ENCODE measurements at regions not wholly inside any gene's neighbourhood (a gene's known extent, or its start where the extent isn't known, plus 50 kb on each side); places are given as distances from the start of the nearest gene placed in this dataset.

DNA sequence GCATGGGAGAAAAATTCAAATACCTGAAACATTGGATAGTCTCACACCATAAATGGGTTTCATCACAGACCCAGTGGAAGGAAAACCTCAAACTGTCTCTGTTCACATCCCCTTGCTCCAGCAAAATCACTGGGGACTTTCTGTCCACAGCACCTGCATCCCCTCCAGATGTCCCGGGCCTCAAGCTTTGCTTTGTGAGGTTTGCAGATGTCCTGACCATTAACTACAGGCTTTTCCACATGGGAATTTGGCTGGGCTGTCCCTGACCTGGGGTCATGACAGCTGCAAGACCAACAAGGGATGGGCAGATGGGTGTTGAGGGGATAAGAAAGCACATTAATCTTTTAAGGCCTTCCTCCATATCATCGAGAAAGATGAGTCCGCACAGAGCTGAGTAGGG is 427.9 kb downstream of the TXNL1 start:
- no peak for DNase-seq

- no peak for DNase-seq
Observed at GRCh38 chr18:56207989-56208388, 430.4 kb downstream of the TXNL1 start.

- DNase-seq: no peak
Observed at GRCh38 chr18:56204052-56204451, 434.3 kb downstream of the TXNL1 start.

DNA sequence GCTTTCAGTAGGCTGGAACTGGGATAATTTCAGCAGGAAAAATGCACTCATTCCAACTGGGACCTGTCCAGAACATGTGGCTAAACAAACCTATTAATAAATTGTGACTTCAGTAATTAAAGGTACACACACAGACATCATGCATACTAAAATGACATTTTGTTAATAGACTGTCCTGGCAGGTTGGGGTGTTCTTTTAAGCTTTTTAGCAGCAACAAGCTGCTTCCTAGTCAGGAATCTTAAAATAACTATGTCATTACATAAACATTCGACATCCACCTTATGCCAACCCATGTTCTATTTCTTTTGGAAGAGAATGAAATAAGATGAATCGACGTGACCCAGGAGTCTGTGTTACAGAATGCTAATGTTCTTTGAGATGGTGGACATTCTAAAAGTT is 435.7 kb downstream of the TXNL1 start:
- no peak for DNase-seq

DNA sequence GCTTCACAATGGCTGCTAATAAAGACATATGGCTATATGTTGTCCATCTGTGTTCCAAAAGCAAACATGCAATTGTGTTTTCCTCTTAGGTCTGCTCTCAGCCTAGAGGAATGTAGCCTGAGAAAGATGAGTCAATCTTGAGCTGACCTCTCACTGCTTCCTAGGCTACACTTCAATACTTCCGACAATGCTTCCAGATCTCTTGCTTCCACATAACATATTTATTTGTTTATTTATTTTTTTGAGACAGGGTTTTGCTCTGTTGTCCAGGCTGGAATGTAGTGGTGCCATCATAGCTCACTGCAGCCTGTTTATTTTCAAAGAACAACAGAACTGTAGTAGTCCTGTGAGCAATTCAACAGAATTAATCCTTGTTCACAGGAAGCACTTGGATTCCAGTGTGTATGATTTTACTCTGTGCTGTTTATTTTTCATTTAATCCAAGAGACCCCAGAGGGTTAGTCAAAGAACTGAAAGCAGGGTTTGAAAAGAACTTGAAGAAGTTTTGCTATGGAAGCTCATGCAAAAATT is 437.9 kb downstream of the TXNL1 start:
- peak; percentile 79 for DNase-seq

DNA sequence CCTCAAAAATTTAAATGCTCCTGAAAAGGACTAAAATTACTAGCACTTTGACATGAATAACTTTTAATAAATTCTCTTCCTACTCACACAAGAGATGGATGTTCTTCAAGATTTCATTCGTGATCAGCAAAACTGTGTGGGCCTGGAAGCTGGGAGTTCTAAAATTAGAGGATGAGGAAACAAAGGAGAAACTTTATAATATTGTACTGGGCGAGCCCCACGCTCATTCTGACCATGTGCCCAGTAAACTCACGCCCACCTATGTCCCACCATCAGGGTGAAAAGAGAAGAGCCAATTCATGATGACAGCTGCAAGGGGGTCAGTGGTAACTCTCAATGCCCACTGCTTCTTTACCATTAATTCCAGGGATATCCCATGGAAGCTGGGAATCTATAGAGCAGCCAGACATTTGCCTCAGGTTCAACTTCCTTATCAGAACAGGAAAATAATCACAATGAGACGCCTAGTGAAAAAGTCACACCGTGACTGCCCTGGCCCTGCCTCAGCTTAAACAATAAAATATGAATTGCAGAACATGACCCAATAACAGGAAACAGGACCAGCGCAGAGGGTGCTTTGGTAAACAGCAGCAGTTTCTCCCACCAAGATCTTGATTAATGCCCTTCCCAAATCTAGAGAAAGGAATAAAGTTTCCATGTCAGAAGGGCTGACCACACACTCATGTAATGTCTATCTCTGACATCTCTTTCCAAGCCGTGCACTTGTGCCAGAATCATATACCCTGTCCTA is 438.6 kb downstream of the TXNL1 start:
- no peak for DNase-seq

GRCh38 chr18:56197241-56197859 is 441.0 kb downstream of the TXNL1 start:
- DNase-seq: no peak

GRCh38 chr18:56196495-56197225 is 441.7 kb downstream of the TXNL1 start:
- DNase-seq: peak; percentile 53

GRCh38 chr18:56191334-56191733 is 447.1 kb downstream of the TXNL1 start:
- DNase-seq: no peak

GRCh38 chr18:56189615-56190014 is 448.8 kb downstream of the TXNL1 start:
- DNase-seq: no peak

DNA sequence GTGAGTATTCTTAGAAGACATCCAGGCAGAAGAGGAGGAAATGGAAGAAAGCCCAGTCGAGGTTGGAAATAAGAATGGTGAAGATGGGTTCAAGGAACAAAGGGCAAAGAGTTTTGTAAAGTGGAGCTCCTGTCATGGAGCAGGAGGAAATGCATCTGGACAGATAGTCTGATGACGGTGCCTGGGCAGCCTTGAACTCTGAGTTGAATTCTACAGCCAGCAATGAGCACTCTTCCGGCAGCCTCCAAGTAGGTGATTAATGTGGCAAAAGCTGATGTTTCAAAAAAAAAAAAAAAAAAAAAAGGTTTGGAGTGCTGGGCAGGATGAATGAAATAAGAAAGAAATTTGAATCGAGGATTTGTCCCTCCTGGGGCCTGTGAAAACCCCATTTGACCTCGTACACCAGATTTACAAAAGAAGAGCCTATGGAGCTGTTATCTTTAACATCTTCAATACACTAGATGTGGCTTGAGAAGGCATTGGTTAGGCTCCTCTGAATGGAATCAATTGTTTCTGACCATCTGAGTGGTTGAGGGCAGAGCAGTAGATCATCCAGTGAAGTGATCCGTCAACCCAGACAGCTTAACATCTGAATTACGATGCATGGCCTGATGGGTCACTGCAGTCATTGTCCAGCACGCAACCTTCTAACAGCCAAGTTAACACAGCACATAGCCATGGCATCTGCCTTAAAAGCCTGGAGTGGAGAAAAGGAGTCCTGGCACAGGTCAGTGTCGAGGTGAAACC is 449.7 kb downstream of the TXNL1 start:
- no peak for DNase-seq

GRCh38 chr18:56186319-56186718 is 452.1 kb downstream of the TXNL1 start:
- DNase-seq: no peak

GRCh38 chr18:56185126-56185525 is 453.3 kb downstream of the TXNL1 start:
- DNase-seq: no peak

- no peak for DNase-seq
Observed at GRCh38 chr18:56176751-56177150, 461.6 kb downstream of the TXNL1 start.

DNA sequence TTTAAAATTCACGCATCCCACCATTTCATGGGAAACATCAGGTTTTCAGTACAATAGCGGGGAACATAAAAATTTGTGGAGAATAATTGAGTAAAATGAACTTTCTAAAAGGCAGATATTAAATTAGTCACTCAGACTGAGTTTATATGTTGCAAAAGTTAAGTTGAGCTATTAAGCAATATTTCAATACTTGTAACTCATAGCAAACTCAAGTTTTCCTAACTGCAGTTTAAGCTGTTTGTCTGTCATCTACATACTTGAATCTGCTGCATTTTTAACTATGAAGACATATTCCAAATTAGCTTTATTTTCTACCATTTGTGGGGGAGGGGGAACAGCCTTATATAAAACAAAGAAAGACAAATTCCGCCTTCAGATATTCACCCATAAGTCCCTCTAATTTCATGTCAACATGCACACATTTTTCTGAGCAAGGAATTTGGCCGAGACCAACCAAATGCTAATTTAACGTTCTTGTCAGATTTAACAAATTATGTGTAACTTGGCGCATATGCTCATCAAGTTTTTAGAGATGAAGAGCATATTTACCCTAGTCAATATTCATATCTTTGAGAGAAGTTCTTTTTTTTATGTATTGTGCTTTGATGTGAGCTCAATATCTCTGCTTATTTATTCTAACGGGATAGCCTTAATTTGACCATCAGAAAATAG is 462.9 kb downstream of the TXNL1 start:
- DNase-seq: no peak

DNA sequence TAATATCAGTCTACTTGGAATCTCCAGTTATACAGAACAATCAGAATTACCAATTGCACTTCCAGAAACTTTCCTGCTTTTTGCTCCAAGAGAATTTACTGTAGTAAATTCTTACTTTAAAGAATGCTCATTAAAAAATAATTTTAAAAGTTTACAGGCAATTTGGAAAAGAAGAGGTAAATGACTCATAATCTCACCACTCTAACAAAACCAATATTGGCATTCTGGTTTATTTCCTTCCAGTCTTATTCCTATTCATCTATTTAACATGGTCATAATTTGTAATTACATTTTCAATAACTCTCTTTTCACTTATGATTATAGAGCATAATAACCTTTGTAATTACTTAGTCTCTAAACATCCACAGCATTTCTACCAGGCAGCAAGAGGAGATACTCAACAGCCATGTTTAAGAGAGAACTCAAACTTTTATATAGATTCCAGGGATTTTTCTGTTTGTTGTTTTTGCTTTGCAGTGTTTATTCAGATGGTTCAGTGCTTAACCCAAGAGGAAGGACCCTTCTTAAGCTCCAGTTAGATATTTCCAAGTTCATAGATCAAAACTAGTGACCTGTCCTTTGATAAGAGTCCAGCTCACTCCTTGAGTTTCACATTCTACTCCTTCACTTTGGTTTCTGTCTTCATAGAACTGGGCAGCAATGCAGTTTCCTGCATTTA is 464.7 kb downstream of the TXNL1 start:
- no peak for DNase-seq

- no peak for DNase-seq
Observed at GRCh38 chr18:56172527-56172926, 465.9 kb downstream of the TXNL1 start.

- DNase-seq: no peak
Observed at GRCh38 chr18:56171848-56172247, 466.5 kb downstream of the TXNL1 start.

DNA sequence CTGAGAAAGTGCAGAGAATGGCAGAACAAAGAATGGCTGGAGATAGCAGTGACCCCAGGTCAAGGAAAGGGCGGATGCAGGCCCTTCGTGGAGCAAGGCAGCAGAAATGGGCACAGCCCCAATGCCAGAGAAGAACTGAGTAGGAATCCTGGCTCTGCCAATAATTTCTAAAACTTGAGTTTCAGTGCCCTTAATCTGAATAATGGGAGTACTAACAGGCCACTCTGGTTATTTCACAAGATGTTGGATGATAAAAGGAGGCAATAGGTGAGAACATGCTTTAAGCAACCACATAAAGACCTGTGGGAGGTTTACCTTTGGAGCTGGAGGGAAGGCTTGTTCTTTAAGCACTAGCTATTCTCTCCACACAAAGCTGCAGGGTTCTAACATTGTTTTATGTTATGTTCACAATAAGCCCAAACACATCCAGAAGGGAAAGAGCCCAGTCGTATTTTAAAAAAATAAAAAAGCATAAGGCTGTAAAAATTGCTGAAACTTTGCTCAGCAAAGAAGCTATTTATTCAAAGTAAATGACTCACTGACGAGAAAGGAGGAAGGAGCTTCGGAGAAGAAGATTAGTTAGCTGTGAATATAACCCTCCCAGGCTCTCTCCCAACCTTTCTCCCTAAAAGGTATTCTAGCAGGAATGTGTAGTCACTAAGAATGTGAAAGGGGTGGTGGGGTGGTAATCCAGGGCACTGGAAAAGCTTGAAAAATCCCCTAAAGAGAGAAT is 470.2 kb downstream of the TXNL1 start:
- peak; percentile 94 for DNase-seq

GRCh38 chr18:56167366-56167765 is 471.0 kb downstream of the TXNL1 start:
- DNase-seq: no peak

DNA sequence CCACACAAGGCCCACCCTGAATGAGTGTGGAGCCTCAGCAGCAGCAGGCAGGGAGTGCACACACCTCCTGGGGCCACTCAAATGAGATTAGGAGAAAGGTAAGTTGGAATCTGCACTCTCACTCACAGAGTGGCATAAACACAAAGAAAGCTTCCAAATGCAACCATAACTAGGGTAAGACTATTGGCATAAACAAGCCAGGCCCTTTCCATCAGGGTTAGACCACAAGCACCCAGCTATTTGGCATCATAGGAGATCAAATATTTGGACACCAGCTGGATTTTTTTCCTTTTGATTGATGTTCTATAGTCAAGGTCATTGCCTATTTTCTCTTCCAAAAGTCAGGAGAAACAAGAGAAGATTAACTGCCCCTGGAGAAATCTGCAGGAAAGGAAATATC is 471.5 kb downstream of the TXNL1 start:
- DNase-seq: no peak

Measured in fibroblast of skin of right biceps (primary cell).